SK-N-SH treated with all-trans-retinoic acid at 6 μM for 48 hours (cell line): ENCODE measurements at regions not wholly inside any gene's neighbourhood (a gene's known extent, or its start where the extent isn't known, plus 50 kb on each side); places are given as distances from the start of the nearest gene placed in this dataset.

ENCODE experiments used
- ATAC-seq: fragments of 200-7000 bp; cut with Tn5 transposase; 3 replicates; pipeline ENCODE4 v1.9.1; 2020; ENCODE audit warnings: mild to moderate bottlenecking, moderate library complexity
- ARNTL ChIP-seq: fragments of 450-650 bp; formaldehyde crosslinking; IDR thresholded peaks from 2 replicates; pipeline ENCODE4 v1.5.0; 2020; ENCODE audit warnings: low read depth, mild to moderate bottlenecking, moderate library complexity, borderline replicate concordance
- BACH2 ChIP-seq: fragments of 250-450 bp; sonication (Bioruptor Pico); IDR thresholded peaks from 2 replicates; pipeline ENCODE4 v1.9.0; 2021; ENCODE audit warnings: mild to moderate bottlenecking, borderline replicate concordance
- CREB5 ChIP-seq: fragments of 250-450 bp; sonication (Bioruptor Pico); IDR thresholded peaks from 2 replicates; pipeline ENCODE4 v1.5.1; 2020; ENCODE audit warnings: low read depth, mild to moderate bottlenecking, moderate library complexity
- CSDC2 ChIP-seq: fragments of 250-450 bp; sonication (Bioruptor Pico); IDR thresholded peaks from 2 replicates; pipeline ENCODE4 v1.5.0; 2020; ENCODE audit warnings: mild to moderate bottlenecking, moderate library complexity
- CSRNP3 ChIP-seq: fragments of 250-450 bp; sonication (Bioruptor Pico); IDR thresholded peaks from 2 replicates; pipeline ENCODE4 v1.5.1; 2021; ENCODE audit warnings: mild to moderate bottlenecking, moderate library complexity
- GLIS3 ChIP-seq: fragments of 250-450 bp; sonication (Bioruptor Pico); IDR thresholded peaks from 2 replicates; pipeline ENCODE4 v1.5.0; 2020; ENCODE audit warnings: mild to moderate bottlenecking, moderate library complexity
- ISL1 ChIP-seq: fragments of 250-450 bp; sonication (Bioruptor Pico); IDR thresholded peaks from 2 replicates; pipeline ENCODE4 v2.1.2; 2022; ENCODE audit warnings: mild to moderate bottlenecking, moderate library complexity
- OSR1 ChIP-seq: fragments of 250-450 bp; sonication (Bioruptor Pico); IDR thresholded peaks from 2 replicates; pipeline ENCODE4 v1.8.0; 2022; ENCODE audit warnings: moderate library complexity, mild to moderate bottlenecking, inconsistent platforms
- POU6F1 ChIP-seq: fragments of 250-450 bp; sonication (Bioruptor Pico); IDR thresholded peaks from 2 replicates; pipeline ENCODE4 v1.8.0; 2021; ENCODE audit warnings: low read depth, mild to moderate bottlenecking, moderate library complexity, borderline replicate concordance
- PPARA ChIP-seq: fragments of 250-450 bp; sonication (Bioruptor Pico); IDR thresholded peaks from 2 replicates; pipeline ENCODE4 v1.5.0; 2020; ENCODE audit warnings: mild to moderate bottlenecking, borderline replicate concordance
- RARB ChIP-seq: fragments of 250-450 bp; sonication (Bioruptor Pico); IDR thresholded peaks from 2 replicates; pipeline ENCODE4 v1.8.0; 2021; ENCODE audit warnings: mild to moderate bottlenecking, moderate library complexity
- SNAI2 ChIP-seq: fragments of 250-450 bp; sonication (Bioruptor Pico); IDR thresholded peaks from 2 replicates; pipeline ENCODE4 v1.5.0; 2020; ENCODE audit warnings: mild to moderate bottlenecking, moderate library complexity
- TOX ChIP-seq: fragments of 250-450 bp; sonication (Bioruptor Pico); IDR thresholded peaks from 2 replicates; pipeline ENCODE4 v1.8.0; 2021; ENCODE audit warnings: mild to moderate bottlenecking, moderate library complexity, borderline replicate concordance
- ZC3H10 ChIP-seq: fragments of 250-450 bp; sonication (Bioruptor Pico); IDR thresholded peaks from 2 replicates; pipeline ENCODE4 v1.5.1; 2021; ENCODE audit warnings: mild to moderate bottlenecking, moderate library complexity
- ZFP3 ChIP-seq: fragments of 250-450 bp; sonication (Bioruptor Pico); IDR thresholded peaks from 2 replicates; pipeline ENCODE4 v1.5.0; 2020; ENCODE audit warnings: mild to moderate bottlenecking, moderate library complexity
- ZFP30 ChIP-seq: fragments of 450-650 bp; formaldehyde crosslinking; IDR thresholded peaks from 2 replicates; pipeline ENCODE4 v1.5.0; 2022; ENCODE audit warnings: mild to moderate bottlenecking, moderate library complexity
- ZNF565 ChIP-seq: fragments of 450-650 bp; formaldehyde crosslinking; conservative IDR thresholded peaks from 2 replicates; pipeline ENCODE4 v1.5.0; 2020; ENCODE audit warnings: low read depth, mild to moderate bottlenecking, moderate library complexity
- ZNF70 ChIP-seq: fragments of 450-650 bp; formaldehyde crosslinking; IDR thresholded peaks from 2 replicates; pipeline ENCODE4 v1.5.0; 2020; ENCODE audit warnings: mild to moderate bottlenecking, moderate library complexity
- ZNF8 ChIP-seq: fragments of 450-650 bp; formaldehyde crosslinking; IDR thresholded peaks from 2 replicates; pipeline ENCODE4 v1.5.0; 2020; ENCODE audit warnings: mild to moderate bottlenecking, moderate library complexity
- TF ChIP-seq, protein P1 (sequence below): fragments of 250-450 bp; sonication (Bioruptor Pico); IDR thresholded peaks from 2 replicates; pipeline ENCODE4 v1.8.0; 2020; ENCODE audit warnings: mild to moderate bottlenecking, moderate library complexity, borderline replicate concordance
- TF ChIP-seq, protein P2 (sequence below): fragments of 250-450 bp; sonication (Bioruptor Pico); IDR thresholded peaks from 2 replicates; pipeline ENCODE4 v1.5.0; 2020; ENCODE audit warnings: mild to moderate bottlenecking, moderate library complexity

DNA sequence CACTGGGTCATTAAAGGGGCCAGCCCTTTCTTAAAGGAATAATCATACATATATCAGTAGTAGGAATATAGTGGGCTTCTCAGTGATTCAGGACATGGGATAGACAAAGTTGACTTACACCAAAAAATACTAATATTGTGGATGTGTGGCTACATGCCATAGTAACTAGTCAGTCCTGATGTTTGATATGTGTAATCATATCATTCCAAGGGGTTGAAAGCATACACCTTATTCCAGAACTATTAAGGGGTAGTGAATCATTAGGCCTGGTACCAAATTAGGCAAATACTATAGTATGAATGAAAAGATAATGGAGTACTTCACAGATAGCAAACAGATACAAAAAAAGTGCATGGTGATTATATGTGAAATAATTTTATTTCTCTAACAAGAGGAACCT lies 814.9 kb upstream of the NRXN1 start:
- TF ChIP-seq GLIS3 (CRISPR knock-in tag) (no peak), SNAI2 (CRISPR knock-in tag) (no peak), POU6F1 (CRISPR knock-in tag) (no peak), BACH2 (CRISPR knock-in tag) (no peak), ZNF8 (CRISPR knock-in tag) (no peak), TOX (no peak), OSR1 (CRISPR knock-in tag) (no peak), ZNF70 (CRISPR knock-in tag) (no peak), CSRNP3 (CRISPR knock-in tag) (no peak), ZFP3 (CRISPR knock-in tag) (no peak), ZC3H10 (CRISPR knock-in tag) (no peak), ISL1 (no peak), ZFP30 (CRISPR knock-in tag) (no peak), CREB5 (CRISPR knock-in tag) (no peak), ARNTL (CRISPR knock-in tag) (no peak), CSDC2 (CRISPR knock-in tag) (no peak), ZNF565 (CRISPR knock-in tag) (no peak)
- TF ChIP-seq, protein P1, sequence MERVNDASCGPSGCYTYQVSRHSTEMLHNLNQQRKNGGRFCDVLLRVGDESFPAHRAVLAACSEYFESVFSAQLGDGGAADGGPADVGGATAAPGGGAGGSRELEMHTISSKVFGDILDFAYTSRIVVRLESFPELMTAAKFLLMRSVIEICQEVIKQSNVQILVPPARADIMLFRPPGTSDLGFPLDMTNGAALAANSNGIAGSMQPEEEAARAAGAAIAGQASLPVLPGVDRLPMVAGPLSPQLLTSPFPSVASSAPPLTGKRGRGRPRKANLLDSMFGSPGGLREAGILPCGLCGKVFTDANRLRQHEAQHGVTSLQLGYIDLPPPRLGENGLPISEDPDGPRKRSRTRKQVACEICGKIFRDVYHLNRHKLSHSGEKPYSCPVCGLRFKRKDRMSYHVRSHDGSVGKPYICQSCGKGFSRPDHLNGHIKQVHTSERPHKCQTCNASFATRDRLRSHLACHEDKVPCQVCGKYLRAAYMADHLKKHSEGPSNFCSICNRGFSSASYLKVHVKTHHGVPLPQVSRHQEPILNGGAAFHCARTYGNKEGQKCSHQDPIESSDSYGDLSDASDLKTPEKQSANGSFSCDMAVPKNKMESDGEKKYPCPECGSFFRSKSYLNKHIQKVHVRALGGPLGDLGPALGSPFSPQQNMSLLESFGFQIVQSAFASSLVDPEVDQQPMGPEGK, result no peak
- ATAC-seq, result no peak

- no peak for ATAC-seq
- TF ChIP-seq GLIS3 (CRISPR knock-in tag), result no peak
These were observed 814.1 kb upstream of the NRXN1 start for GRCh38 chr2:51846018-51846417.

DNA sequence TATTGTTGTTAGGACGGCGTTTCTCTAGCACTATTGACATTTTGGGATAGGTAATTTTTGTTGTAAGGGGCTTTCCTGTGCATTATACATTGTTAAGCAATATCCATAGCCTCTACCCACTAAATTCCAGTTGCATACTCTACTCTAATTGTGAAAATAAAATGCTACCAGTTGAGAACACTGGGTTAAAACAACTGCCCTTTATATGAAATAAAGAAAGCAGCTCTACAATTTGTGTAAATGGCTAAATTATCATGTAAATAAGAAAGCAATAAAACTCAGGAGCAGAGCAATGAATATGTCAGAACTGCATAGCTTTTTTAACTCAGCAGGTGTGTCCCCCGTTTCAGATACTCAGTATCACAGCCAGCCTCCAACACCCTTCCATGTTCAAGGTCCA lies 812.7 kb upstream of the NRXN1 start:
- TF ChIP-seq, protein P1, result no peak
- no peak for TF ChIP-seq ZC3H10 (CRISPR knock-in tag)
- no peak for TF ChIP-seq CSRNP3 (CRISPR knock-in tag)
- no peak for TF ChIP-seq ZFP3 (CRISPR knock-in tag)
- TF ChIP-seq ZFP30 (CRISPR knock-in tag), result no peak
- TF ChIP-seq PPARA (CRISPR knock-in tag), result no peak
- no peak for TF ChIP-seq ISL1
- TF ChIP-seq CSDC2 (CRISPR knock-in tag), result no peak
- TF ChIP-seq GLIS3 (CRISPR knock-in tag), result no peak
- no peak for TF ChIP-seq ZNF565 (CRISPR knock-in tag)
- no peak for TF ChIP-seq OSR1 (CRISPR knock-in tag)
- no peak for TF ChIP-seq SNAI2 (CRISPR knock-in tag)
- TF ChIP-seq, protein P2, sequence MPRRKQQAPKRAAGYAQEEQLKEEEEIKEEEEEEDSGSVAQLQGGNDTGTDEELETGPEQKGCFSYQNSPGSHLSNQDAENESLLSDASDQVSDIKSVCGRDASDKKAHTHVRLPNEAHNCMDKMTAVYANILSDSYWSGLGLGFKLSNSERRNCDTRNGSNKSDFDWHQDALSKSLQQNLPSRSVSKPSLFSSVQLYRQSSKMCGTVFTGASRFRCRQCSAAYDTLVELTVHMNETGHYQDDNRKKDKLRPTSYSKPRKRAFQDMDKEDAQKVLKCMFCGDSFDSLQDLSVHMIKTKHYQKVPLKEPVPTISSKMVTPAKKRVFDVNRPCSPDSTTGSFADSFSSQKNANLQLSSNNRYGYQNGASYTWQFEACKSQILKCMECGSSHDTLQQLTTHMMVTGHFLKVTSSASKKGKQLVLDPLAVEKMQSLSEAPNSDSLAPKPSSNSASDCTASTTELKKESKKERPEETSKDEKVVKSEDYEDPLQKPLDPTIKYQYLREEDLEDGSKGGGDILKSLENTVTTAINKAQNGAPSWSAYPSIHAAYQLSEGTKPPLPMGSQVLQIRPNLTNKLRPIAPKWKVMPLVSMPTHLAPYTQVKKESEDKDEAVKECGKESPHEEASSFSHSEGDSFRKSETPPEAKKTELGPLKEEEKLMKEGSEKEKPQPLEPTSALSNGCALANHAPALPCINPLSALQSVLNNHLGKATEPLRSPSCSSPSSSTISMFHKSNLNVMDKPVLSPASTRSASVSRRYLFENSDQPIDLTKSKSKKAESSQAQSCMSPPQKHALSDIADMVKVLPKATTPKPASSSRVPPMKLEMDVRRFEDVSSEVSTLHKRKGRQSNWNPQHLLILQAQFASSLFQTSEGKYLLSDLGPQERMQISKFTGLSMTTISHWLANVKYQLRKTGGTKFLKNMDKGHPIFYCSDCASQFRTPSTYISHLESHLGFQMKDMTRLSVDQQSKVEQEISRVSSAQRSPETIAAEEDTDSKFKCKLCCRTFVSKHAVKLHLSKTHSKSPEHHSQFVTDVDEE (CRISPR knock-in tag), result no peak
- no peak for TF ChIP-seq TOX
- no peak for TF ChIP-seq POU6F1 (CRISPR knock-in tag)
- TF ChIP-seq ZNF70 (CRISPR knock-in tag), result no peak
- no peak for TF ChIP-seq RARB (CRISPR knock-in tag)
- no peak for TF ChIP-seq BACH2 (CRISPR knock-in tag)
- TF ChIP-seq ZNF8 (CRISPR knock-in tag), result no peak

More for the DNA sequence above, 812.7 kb upstream of the NRXN1 start:
- no peak for ATAC-seq
